Astrocyte (in vitro differentiated cells and primary cell): ENCODE measurements at regions not wholly inside any gene's neighbourhood (a gene's known extent, or its start where the extent isn't known, plus 50 kb on each side); places are given as distances from the start of the nearest gene placed in this dataset.
"Not testable (repeated sequence)": the region's sequence is repeated elsewhere in the genome, so short reads cannot be mapped to it uniquely, and the experiment has no call there.

Source experiments
- EZH2 ChIP-seq: IDR thresholded peaks from 2 replicates; pipeline ENCODE4 v1.6.1; 2012; ENCODE audit warnings: mild to moderate bottlenecking, low read length, inconsistent platforms; ENCODE audit not compliant: insufficient read depth
- TF ChIP-seq, protein P1 (sequence below): IDR thresholded peaks from 2 replicates; pipeline ENCODE4 v1.5.1; 2011; ENCODE audit warnings: low read depth, mild to moderate bottlenecking, inconsistent platforms, low read length, moderate library complexity; ENCODE audit not compliant: insufficient read depth

DNA sequence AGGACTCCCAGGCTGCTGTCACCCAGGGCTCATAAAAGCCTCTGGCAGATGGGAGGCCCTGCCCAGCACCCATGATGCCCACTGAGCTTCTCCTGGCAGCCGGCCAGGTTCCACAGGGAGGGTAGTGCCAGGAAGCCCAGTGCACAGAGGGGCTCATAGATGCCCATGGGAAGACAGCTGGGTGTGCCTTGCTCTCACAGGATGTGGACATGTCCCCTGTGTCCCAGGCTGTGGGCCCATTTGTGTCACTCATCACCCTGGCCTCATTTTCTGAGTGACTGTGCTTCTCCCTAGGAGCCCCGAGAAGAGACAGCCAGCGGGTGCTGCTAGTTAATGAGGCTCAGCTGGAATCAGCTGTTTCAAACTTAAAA lies 86.5 kb upstream of the SFSWAP start:
- TF ChIP-seq, protein P1, sequence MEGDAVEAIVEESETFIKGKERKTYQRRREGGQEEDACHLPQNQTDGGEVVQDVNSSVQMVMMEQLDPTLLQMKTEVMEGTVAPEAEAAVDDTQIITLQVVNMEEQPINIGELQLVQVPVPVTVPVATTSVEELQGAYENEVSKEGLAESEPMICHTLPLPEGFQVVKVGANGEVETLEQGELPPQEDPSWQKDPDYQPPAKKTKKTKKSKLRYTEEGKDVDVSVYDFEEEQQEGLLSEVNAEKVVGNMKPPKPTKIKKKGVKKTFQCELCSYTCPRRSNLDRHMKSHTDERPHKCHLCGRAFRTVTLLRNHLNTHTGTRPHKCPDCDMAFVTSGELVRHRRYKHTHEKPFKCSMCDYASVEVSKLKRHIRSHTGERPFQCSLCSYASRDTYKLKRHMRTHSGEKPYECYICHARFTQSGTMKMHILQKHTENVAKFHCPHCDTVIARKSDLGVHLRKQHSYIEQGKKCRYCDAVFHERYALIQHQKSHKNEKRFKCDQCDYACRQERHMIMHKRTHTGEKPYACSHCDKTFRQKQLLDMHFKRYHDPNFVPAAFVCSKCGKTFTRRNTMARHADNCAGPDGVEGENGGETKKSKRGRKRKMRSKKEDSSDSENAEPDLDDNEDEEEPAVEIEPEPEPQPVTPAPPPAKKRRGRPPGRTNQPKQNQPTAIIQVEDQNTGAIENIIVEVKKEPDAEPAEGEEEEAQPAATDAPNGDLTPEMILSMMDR = not testable (repeated sequence)
- TF ChIP-seq EZH2 = not testable (repeated sequence)
